IMR-90 (cell line): ENCODE measurements at regions not wholly inside any gene's neighbourhood (a gene's known extent, or its start where the extent isn't known, plus 50 kb on each side); places are given as distances from the start of the nearest gene placed in this dataset.

Experiments
- ATAC-seq: fragments of 200-7000 bp; cut with Tn5 transposase; 2 replicates; pipeline ENCODE4 v1.9.1; 2020; ENCODE audit warnings: low read depth, mild to moderate bottlenecking, moderate library complexity
- BruUV-seq: library from RNA; stranded (reverse); fragments of 400-500 nt; replicated peaks from 2 replicates; lab custom pipeline; 2021; lab: Mats Ljungman, UMichigan
- CTCF ChIA-PET: fragments of 300-600 bp; formaldehyde crosslinking; extraction: SDS; loops from one replicate; lab custom pipeline; 2021; ENCODE audit warnings: antibody characterized with exemption; lab: Yijun Ruan, JAX
- POLR2A ChIA-PET: fragments of 300-600 bp; sonication (Branson Sonifier 250); formaldehyde crosslinking; loops from one replicate; lab custom pipeline; 2022; ENCODE audit warnings: antibody characterized with exemption; ENCODE audit not compliant: unreplicated experiment; lab: Charles Lee
- DNase-seq: peaks from one replicate; pipeline ENCODE4 v3.0.0; 2013
- H2AFZ ChIP-seq: replicated peaks from 2 replicates; pipeline ENCODE3; 2013; ENCODE audit warnings: low read length, mild to moderate bottlenecking; ENCODE audit not compliant: poor library complexity
- H2AK5ac ChIP-seq: 2 replicates; pipeline ENCODE4 v1.6.1; 2013; ENCODE audit warnings: low read depth, low read length, inconsistent platforms
- H2AK9ac ChIP-seq: replicated peaks from 2 replicates; pipeline ENCODE3; 2013; ENCODE audit warnings: mild to moderate bottlenecking, low read depth, low read length, moderate library complexity; ENCODE audit not compliant: poor library complexity
- H2BK120ac ChIP-seq: 2 replicates; pipeline ENCODE4 v1.6.1; 2013; ENCODE audit warnings: low read depth, low read length, inconsistent platforms
- H2BK15ac ChIP-seq: 3 replicates; pipeline ENCODE4 v1.6.1; 2013; ENCODE audit warnings: low read depth, low read length, inconsistent platforms
- H2BK20ac ChIP-seq: 2 replicates; pipeline ENCODE4 v1.6.1; 2013; ENCODE audit warnings: low read depth, mild to moderate bottlenecking, inconsistent platforms, low read length, moderate library complexity
- H2BK5ac ChIP-seq: 2 replicates; pipeline ENCODE4 v1.6.1; 2013; ENCODE audit warnings: mild to moderate bottlenecking, low read depth, low read length, inconsistent platforms; ENCODE audit not compliant: poor library complexity, severe bottlenecking
- H3K14ac ChIP-seq: replicated peaks from 2 replicates; pipeline ENCODE4 v1.6.1; 2013; ENCODE audit warnings: low read depth, low read length, inconsistent platforms
- H3K18ac ChIP-seq: 2 replicates; pipeline ENCODE4 v1.6.1; 2013; ENCODE audit warnings: low read depth, low read length, control low read depth
- H3K23ac ChIP-seq: 2 replicates; pipeline ENCODE4 v1.6.1; 2013; ENCODE audit warnings: low read depth, low read length, inconsistent platforms
- H3K27ac ChIP-seq: 2 replicates; pipeline ENCODE4 v1.5.1; 2013; ENCODE audit warnings: mild to moderate bottlenecking, control low read depth, low read length; ENCODE audit not compliant: insufficient read depth
- H3K27me3 ChIP-seq: 2 replicates; pipeline ENCODE4 v1.6.1; 2013; ENCODE audit warnings: low read length; ENCODE audit not compliant: control insufficient read depth, insufficient read depth
- H3K36me3 ChIP-seq: 2 replicates; pipeline ENCODE4 v1.6.1; 2013; ENCODE audit warnings: low read length, mixed read lengths; ENCODE audit not compliant: control insufficient read depth, insufficient read depth
- H3K4ac ChIP-seq: 2 replicates; pipeline ENCODE4 v1.6.1; 2013; ENCODE audit warnings: low read depth, low read length, inconsistent platforms
- H3K4me1 ChIP-seq: 2 replicates; pipeline ENCODE4 v1.6.1; 2013; ENCODE audit warnings: low read length, mixed read lengths; ENCODE audit not compliant: control insufficient read depth, insufficient read depth
- H3K4me2 ChIP-seq: 2 replicates; pipeline ENCODE4 v1.6.1; 2013; ENCODE audit warnings: low read depth, mild to moderate bottlenecking, control low read depth, low read length, moderate library complexity
- H3K4me3 ChIP-seq: 2 replicates; pipeline ENCODE4 v1.5.1; 2013; ENCODE audit warnings: low read depth, mild to moderate bottlenecking, control low read depth, low read length, moderate library complexity; ENCODE audit not compliant: insufficient read depth
- H3K56ac ChIP-seq: 2 replicates; pipeline ENCODE4 v1.6.1; 2013; ENCODE audit warnings: low read length, inconsistent platforms; ENCODE audit not compliant: insufficient read depth; ENCODE audit errors: extremely low read depth
- H3K79me1 ChIP-seq, 2 experiments: 2 replicates each; pipeline ENCODE4 v1.6.1; 2013; ENCODE audit warnings: low read length in 2 of 2, inconsistent platforms in 1 of 2, low read depth in 1 of 2
- H3K9ac ChIP-seq: 2 replicates; pipeline ENCODE4 v1.6.1; 2013; ENCODE audit warnings: low read depth, low read length, control low read depth
- H3K9me1 ChIP-seq: 2 replicates; pipeline ENCODE4 v1.6.1; 2013; ENCODE audit warnings: low read length, inconsistent platforms; ENCODE audit not compliant: insufficient read depth
- H3K9me3 ChIP-seq: 2 replicates; pipeline ENCODE4 v1.6.1; 2013; ENCODE audit warnings: low read length; ENCODE audit not compliant: control insufficient read depth, insufficient read depth
- H4K20me1 ChIP-seq: 2 replicates; pipeline ENCODE4 v1.6.1; 2013; ENCODE audit warnings: low read length, inconsistent platforms; ENCODE audit not compliant: insufficient read depth
- H4K5ac ChIP-seq: 2 replicates; pipeline ENCODE4 v1.6.1; 2013; ENCODE audit warnings: mild to moderate bottlenecking, low read depth, low read length, control low read depth
- H4K8ac ChIP-seq, 2 experiments: 2 replicates each; pipeline ENCODE4 v1.6.1; 2013; ENCODE audit warnings: low read depth in 2 of 2, low read length in 2 of 2, control low read depth in 1 of 2, inconsistent platforms in 1 of 2
- H4K91ac ChIP-seq: 2 replicates; pipeline ENCODE4 v1.6.1; 2013; ENCODE audit warnings: low read depth, low read length, inconsistent platforms; ENCODE audit not compliant: insufficient read depth
- CEBPB ChIP-seq: IDR thresholded peaks from 2 replicates; pipeline ENCODE4 v1.6.1; 2012; ENCODE audit warnings: low read depth, low read length, improper control_type of control experiment
- CHD1 ChIP-seq: IDR thresholded peaks from 2 replicates; pipeline ENCODE4 v1.6.1; 2012; ENCODE audit warnings: low read depth, low read length, improper control_type of control experiment
- CTCF ChIP-seq: conservative IDR thresholded peaks from 2 replicates; pipeline ENCODE4 v1.5.1; 2012; ENCODE audit warnings: mild to moderate bottlenecking, low read depth, low read length, improper control_type of control experiment
- FOS ChIP-seq: fragments of 150-350 bp; IDR thresholded peaks from 2 replicates; pipeline ENCODE4 v1.6.1; 2016; ENCODE audit warnings: low read depth, low read length
- NFE2L2 ChIP-seq: fragments of 150-350 bp; IDR thresholded peaks from 2 replicates; pipeline ENCODE4 v1.6.1; 2016; ENCODE audit warnings: low read depth, mild to moderate bottlenecking, low read length
- POLR2A ChIP-seq: IDR thresholded peaks from 2 replicates; pipeline ENCODE4 v1.6.1; 2012; ENCODE audit warnings: mild to moderate bottlenecking, low read depth, low read length
- RAD21 ChIP-seq: IDR thresholded peaks from 2 replicates; pipeline ENCODE4 v1.6.1; 2012; ENCODE audit warnings: low read length, improper control_type of control experiment
- SMC3 ChIP-seq: fragments of 150-350 bp; IDR thresholded peaks from 2 replicates; pipeline ENCODE4 v1.6.1; 2016; ENCODE audit warnings: low read depth, mild to moderate bottlenecking, antibody characterized with exemption, low read length, moderate library complexity
- whole genome bisulfite sequencing, 2 experiments: methylation state at CpG; one replicate each; pipeline versions ENCODE4 v1.1.5 to v1.1.7; 2013; ENCODE audit warnings: missing lambda C conversion rate in 2 of 2; ENCODE audit not compliant: insufficient read length in 1 of 2; ENCODE audit errors: extremely low coverage in 2 of 2; 5-methylcytosine and 5-hydroxymethylcytosine counted together
- dilution Hi-C: fragments of 300-500 bp; cut with HindIII; formaldehyde crosslinking; loops from one replicate; pipeline ENCODE4 v1.14.3; 2018; ENCODE audit warnings: low sequenced_read_pairs; ENCODE audit not compliant: unreplicated experiment
- in situ Hi-C: fragments of 300-500 bp; cut with MboI; formaldehyde crosslinking; loops from 3 replicates; pipeline ENCODE4 v1.14.3; 2019; ENCODE audit warnings: low sequenced_read_pairs, inconsistent platforms, mixed read lengths
- intact Hi-C: fragments of 100-400 bp; cut with micrococcal nuclease; formaldehyde crosslinking; loops from 2 replicates; pipeline ENCODE4 v1.10.0; 2022

GRCh38 chr1:218728898-218729565 lies 383.9 kb downstream of the TGFB2 start:
- Histone ChIP-seq H3K23ac (no peak overlapping the region), H4K91ac (no peak overlapping the region), H3K79me1 (no peaks in the 10 kb centered on the region), H3K9me3 (no peaks in the 10 kb centered on the region), H3K4me2 (no peak overlapping the region), H3K4me3 (no peak overlapping the region), H3K9ac (no peak overlapping the region), H2BK20ac (no peak overlapping the region), H4K5ac (no peak overlapping the region; the same call in 1 of the 2 replicates), H4K20me1 (no peaks in the 10 kb centered on the region), H3K27me3 (no peaks in the 10 kb centered on the region), H3K18ac (no peak overlapping the region), H4K8ac (no peak overlapping the region), H3K36me3 (no peaks in the 10 kb centered on the region), H3K14ac (no peak overlapping the region), H2BK120ac (no peak overlapping the region), H2BK15ac (no peak overlapping the region), H3K27ac (no peak overlapping the region), H3K4ac (no peak overlapping the region), H2AK9ac (no peak overlapping the region), H2AK5ac (no peak overlapping the region), H3K9me1 (no peaks in the 10 kb centered on the region), H3K56ac (no peak overlapping the region), H3K4me1 (no peaks in the 10 kb centered on the region), H2AFZ (no peak overlapping the region), H2BK5ac (no peak overlapping the region)
- intact Hi-C loops (no loop called here), in situ Hi-C loops (no loop called here), dilution Hi-C loops (no loop called here)
- DNase-seq = no peak
- CTCF ChIA-PET = interaction anchor here (0.6 kb wide), 1 partner anchor 266 kb away, joined by 5 read pairs; no protein-coding TSS in a partner anchor
- no peak for TF ChIP-seq POLR2A
- no peak for TF ChIP-seq FOS
- no peak for TF ChIP-seq CEBPB
- no peak for TF ChIP-seq SMC3
- no peak for TF ChIP-seq CHD1
- TF ChIP-seq RAD21 = no peak
- no peak for TF ChIP-seq NFE2L2
- TF ChIP-seq CTCF = no peak
- POLR2A ChIA-PET = interaction anchor here (0.6 kb wide), 1 partner anchor 12 kb away, joined by 7 read pairs; no protein-coding TSS in a partner anchor
- BruUV-seq = no TSS peak
- ATAC-seq = no peak
- WGBS, 2 experiments = no CpG with 5 or more reads among the region's 1 CpG
